Cardiac muscle cell (in vitro differentiated cells and primary cell): ENCODE measurements at regions not wholly inside any gene's neighbourhood (a gene's known extent, or its start where the extent isn't known, plus 50 kb on each side); places are given as distances from the start of the nearest gene placed in this dataset.

ENCODE experiments used
- DNase-seq, 2 donors: peaks; one replicate each; pipeline versions ENCODE4 v3.0.0 to v3.0.0-alpha.2; 2010 to 2017; ENCODE audit warnings: low read depth in 1 of 2, low spot score in 1 of 2
- H3K27ac ChIP-seq: fragments of 200-600 bp; sonication (generic); 2 replicates; pipeline ENCODE4 v1.5.1; 2016
- H3K27me3 ChIP-seq: fragments of 200-600 bp; sonication (generic); 2 replicates; pipeline ENCODE4 v1.6.0; 2016; ENCODE audit warnings: control low read depth
- H3K36me3 ChIP-seq: fragments of 200-600 bp; sonication (generic); 2 replicates; pipeline ENCODE4 v1.5.1; 2016; ENCODE audit warnings: control low read depth
- H3K4me1 ChIP-seq: fragments of 200-600 bp; sonication (generic); 2 replicates; pipeline ENCODE4 v1.8.1; 2017; ENCODE audit warnings: low read depth, mild to moderate bottlenecking, mixed run types
- H3K4me3 ChIP-seq: fragments of 200-600 bp; sonication (generic); 2 replicates; pipeline ENCODE4 v1.5.1; 2016; ENCODE audit warnings: mild to moderate bottlenecking
- H3K9me3 ChIP-seq: fragments of 200-600 bp; sonication (generic); 2 replicates; pipeline ENCODE4 v1.5.1; 2017; ENCODE audit warnings: low read depth, mild to moderate bottlenecking, control low read depth
- TF ChIP-seq, protein P1 (sequence below): IDR thresholded peaks from 2 replicates; pipeline ENCODE4 v1.5.1; 2012; ENCODE audit warnings: low read depth, mild to moderate bottlenecking, low read length

DNA sequence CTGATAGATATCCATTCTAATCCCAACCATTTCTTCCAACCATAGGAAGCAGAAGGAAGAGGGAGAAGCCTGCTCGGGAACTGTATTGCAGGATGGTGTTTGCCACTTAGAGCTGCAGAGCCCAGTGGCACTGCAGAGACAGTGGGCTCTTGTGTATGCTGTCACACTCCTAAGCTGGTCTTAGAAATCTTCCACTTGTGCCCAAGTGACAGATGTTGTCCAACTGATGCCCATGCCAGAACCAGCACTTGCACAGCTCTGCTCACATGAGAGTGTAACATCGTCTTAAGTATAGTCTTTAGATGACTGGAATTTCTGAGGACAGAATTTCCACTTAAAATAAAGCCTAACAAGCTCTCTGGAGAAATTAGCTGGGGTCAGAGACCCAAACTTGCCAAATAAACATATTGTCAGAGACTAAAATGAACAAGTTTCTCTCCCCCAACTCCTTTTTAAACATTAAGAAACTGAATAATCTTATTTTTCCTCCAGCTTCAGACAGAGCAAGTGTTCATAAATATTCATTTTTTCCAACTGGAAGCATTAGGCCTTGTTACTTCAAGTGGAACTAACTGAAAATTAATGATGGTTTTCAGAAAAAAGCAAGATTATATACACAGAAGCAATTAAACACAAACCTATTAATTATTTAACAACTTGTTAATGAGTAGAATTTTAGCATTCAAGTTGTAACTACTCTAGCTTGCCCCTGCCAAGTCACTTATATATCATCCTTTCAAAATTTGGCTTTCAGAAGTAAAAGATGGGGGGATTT lies 577.3 kb downstream of the AJAP1 start:
- Histone ChIP-seq H3K4me3 (no peak overlapping the region), H3K9me3 (no peaks in the 10 kb centered on the region), H3K27me3 (peaks cover 5% of the 10 kb centered on the region), H3K36me3 (no peaks in the 10 kb centered on the region), H3K4me1 (no peaks in the 10 kb centered on the region), H3K27ac (no peak overlapping the region)
- TF ChIP-seq, protein P1, sequence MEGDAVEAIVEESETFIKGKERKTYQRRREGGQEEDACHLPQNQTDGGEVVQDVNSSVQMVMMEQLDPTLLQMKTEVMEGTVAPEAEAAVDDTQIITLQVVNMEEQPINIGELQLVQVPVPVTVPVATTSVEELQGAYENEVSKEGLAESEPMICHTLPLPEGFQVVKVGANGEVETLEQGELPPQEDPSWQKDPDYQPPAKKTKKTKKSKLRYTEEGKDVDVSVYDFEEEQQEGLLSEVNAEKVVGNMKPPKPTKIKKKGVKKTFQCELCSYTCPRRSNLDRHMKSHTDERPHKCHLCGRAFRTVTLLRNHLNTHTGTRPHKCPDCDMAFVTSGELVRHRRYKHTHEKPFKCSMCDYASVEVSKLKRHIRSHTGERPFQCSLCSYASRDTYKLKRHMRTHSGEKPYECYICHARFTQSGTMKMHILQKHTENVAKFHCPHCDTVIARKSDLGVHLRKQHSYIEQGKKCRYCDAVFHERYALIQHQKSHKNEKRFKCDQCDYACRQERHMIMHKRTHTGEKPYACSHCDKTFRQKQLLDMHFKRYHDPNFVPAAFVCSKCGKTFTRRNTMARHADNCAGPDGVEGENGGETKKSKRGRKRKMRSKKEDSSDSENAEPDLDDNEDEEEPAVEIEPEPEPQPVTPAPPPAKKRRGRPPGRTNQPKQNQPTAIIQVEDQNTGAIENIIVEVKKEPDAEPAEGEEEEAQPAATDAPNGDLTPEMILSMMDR, result no peak
- no peak for DNase-seq

DNA sequence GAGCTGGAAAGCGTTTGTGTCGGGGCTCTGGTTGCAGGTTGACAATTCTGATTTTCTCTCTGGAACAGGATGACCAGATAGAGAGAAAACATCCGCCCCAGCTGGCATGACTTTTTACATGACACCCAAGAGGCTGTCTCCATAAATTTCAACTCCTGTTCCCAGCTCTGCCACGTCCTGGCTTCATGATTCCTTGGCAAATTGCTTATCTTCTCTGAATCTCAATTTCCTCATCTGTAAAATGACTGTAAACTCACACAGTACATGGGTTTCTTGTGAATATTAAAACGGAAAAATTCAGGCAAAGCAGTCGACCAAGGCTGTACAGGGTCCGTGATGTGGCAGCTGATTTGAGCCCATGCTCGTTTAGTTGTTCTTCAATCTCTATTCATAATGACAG lies 572.7 kb downstream of the AJAP1 start:
- Histone ChIP-seq H3K36me3 (no peaks in the 10 kb centered on the region), H3K4me3 (no peak overlapping the region), H3K4me1 (no peaks in the 10 kb centered on the region), H3K27me3 (peaks cover 22% of the 10 kb centered on the region), H3K9me3 (no peaks in the 10 kb centered on the region), H3K27ac (no peak overlapping the region)
- DNase-seq, result no peak
- TF ChIP-seq, protein P1, result no peak

DNA sequence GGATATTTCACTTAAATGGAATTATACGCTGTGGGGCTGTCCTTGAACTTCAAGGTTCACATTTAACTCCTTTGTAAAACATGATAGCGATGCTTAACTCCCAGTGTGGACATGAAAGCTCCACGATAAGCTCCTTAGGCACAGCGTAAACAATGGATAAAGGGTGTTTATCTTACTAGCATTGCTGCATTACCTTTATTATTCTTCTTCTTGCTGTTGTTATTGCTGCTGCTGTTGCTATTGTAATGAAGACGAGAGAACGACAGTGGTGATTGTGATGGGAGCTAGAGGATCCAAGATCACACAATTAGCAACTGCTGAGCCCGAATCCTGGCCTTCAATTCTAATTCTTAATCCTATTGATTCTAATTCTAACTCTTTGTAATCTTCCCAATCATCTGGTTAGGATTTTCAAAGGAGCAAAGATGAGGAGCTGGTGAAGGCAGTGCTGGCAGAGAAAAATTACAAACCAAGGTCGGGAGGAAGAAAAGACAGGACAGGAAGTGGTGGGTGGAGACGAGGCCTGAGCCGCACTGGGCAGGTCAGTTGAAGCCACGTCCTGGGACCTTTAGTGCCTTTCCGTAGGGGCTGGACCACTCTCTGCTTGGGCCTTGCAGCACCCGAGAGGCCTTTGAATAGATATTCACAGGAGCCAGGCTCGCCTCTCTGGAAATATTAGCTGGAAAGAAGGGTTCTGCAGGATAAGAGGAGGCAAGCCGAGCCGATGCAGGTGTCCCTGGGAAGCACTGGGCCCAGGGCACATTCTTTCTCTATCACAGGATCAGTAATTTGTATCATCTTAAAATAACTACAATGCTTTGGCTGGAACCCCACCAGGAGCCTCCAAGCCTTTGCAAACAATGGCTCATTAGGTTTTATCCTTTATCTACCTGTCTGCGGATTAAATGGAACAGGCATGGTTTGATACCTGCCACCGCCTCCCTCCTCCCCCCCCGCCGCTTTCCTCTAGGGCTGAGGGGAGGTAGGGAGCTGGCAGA lies 571.6 kb downstream of the AJAP1 start:
- Histone ChIP-seq H3K4me1 (no peaks in the 10 kb centered on the region), H3K4me3 (no peak overlapping the region), H3K9me3 (no peaks in the 10 kb centered on the region), H3K36me3 (no peaks in the 10 kb centered on the region), H3K27ac (no peak overlapping the region), H3K27me3 (peaks cover 27% of the 10 kb centered on the region)
- DNase-seq, result no peak
- TF ChIP-seq, protein P1, result no peak

DNA sequence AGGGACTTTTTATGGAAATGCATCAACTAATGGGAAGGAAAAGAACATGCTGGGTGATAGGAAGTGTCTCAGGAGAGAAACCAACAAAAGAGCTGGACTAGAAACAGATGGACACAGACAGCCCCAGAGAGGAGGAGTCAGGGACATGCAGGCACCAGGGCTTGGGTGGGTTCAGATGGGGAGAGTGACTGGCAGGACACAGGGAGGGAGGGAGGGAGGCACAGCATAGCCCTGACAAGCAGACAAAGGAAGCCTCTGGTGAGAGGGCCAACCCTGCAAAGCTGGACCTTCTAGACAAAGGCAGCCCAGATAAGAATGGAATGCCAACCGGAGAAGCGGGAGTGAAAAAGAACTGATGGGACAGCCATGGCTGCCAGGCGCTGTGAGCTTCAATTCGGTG lies 568.8 kb downstream of the AJAP1 start:
- Histone ChIP-seq H3K4me3 (no peak overlapping the region), H3K36me3 (no peaks in the 10 kb centered on the region), H3K4me1 (no peaks in the 10 kb centered on the region), H3K9me3 (no peaks in the 10 kb centered on the region), H3K27me3 (peaks cover 28% of the 10 kb centered on the region), H3K27ac (no peak overlapping the region)
- TF ChIP-seq, protein P1, result no peak
- no peak for DNase-seq

DNA sequence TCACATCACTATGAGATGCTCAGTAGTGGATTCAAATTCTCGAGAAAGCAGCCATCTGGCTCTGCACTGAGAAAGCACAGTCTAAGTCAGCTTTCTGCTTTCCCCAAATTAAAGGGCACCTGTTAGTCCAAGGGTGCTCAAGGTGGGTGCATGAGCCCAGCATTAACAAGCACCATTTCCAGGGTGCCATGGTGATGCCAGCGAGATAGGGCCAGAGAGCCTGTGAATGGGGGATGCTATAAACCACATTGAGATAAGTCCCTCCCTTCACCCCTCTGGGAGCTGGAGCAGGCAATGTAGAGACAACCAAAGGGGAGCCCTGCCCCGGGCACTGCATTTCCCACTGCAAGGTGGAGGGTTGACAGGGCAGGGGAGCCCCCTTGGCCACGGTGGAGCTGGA lies 568.2 kb downstream of the AJAP1 start:
- TF ChIP-seq, protein P1, result no peak
- Histone ChIP-seq H3K4me1 (no peaks in the 10 kb centered on the region), H3K4me3 (no peak overlapping the region), H3K27ac (no peak overlapping the region), H3K9me3 (no peaks in the 10 kb centered on the region), H3K27me3 (peaks cover 28% of the 10 kb centered on the region), H3K36me3 (no peaks in the 10 kb centered on the region)
- DNase-seq, result no peak
